Right atrium auricular region (tissue), 2 donors: ENCODE measurements at regions not wholly inside any gene's neighbourhood (a gene's known extent, or its start where the extent isn't known, plus 50 kb on each side); places are given as distances from the start of the nearest gene placed in this dataset.

Experiments used
- DNase-seq: peaks from one replicate; pipeline ENCODE4 v3.0.0-alpha.2; 2019; ENCODE audit warnings: low spot score
- H3K27ac ChIP-seq, 2 donors: fragments of 200-600 bp; sonication (generic); 1 replicate in 1 of 2; 2 replicates in 1 of 2; pipeline ENCODE4 v1.5.1; 2016 to 2019
- H3K27me3 ChIP-seq, 2 donors: fragments of 200-600 bp; sonication (generic); one replicate each; pipeline versions ENCODE4 v1.5.1 to v1.6.0; 2017 to 2019
- H3K36me3 ChIP-seq: fragments of 200-600 bp; sonication (generic); one replicate; pipeline ENCODE4 v1.5.1; 2016
- H3K4me1 ChIP-seq, 2 donors: fragments of 200-600 bp; sonication (generic); one replicate each; pipeline versions ENCODE4 v1.5.1 to v1.6.0; 2017 to 2019
- H3K4me3 ChIP-seq, 2 donors: fragments of 200-600 bp; sonication (generic); 1 replicate in 1 of 2; 2 replicates in 1 of 2; pipeline ENCODE4 v1.5.1; 2017 to 2019; ENCODE audit warnings: mild to moderate bottlenecking in 1 of 2, moderate library complexity in 1 of 2
- H3K9me3 ChIP-seq, 2 donors: fragments of 200-600 bp; sonication (generic); one replicate each; pipeline ENCODE4 v1.5.1; 2019
- CTCF ChIP-seq, 2 donors: fragments of 200-600 bp; sonication (generic); IDR thresholded peaks; one replicate each; pipeline ENCODE4 v1.5.1; 2019; ENCODE audit warnings: antibody characterized with exemption in 2 of 2

- Histone ChIP-seq H3K4me3 (no peak overlapping the region), H3K27me3 (no peaks in the 10 kb centered on the region), H3K36me3 (no peaks in the 10 kb centered on the region), H3K4me1 (no peaks in the 10 kb centered on the region), H3K9me3 (no peaks in the 10 kb centered on the region), H3K27ac (no peak overlapping the region)
- DNase-seq = no peak
- TF ChIP-seq CTCF (IDR thresholded peaks at IDR 0.05) = no peak
These were observed 111.8 kb downstream of the SNX19 start for GRCh38 chr11:130804306-130805076.

GRCh38 chr11:130806746-130807145 is 109.5 kb downstream of the SNX19 start:
- Histone ChIP-seq H3K4me3 (no peak overlapping the region), H3K27me3 (no peaks in the 10 kb centered on the region), H3K27ac (no peak overlapping the region), H3K9me3 (no peaks in the 10 kb centered on the region), H3K36me3 (no peaks in the 10 kb centered on the region), H3K4me1 (no peaks in the 10 kb centered on the region)
- TF ChIP-seq CTCF (IDR thresholded peaks at IDR 0.05) = no peak
- no peak for DNase-seq

GRCh38 chr11:130808541-130808940 is 107.7 kb downstream of the SNX19 start:
- H3K36me3 ChIP-seq = no peaks in the 10 kb centered on the region
- no peaks in the 10 kb centered on the region for H3K9me3 ChIP-seq
- H3K4me3 ChIP-seq = no peak overlapping the region
- H3K27me3 ChIP-seq = no peaks in the 10 kb centered on the region
- TF ChIP-seq CTCF (IDR thresholded peaks at IDR 0.05) = no peak
- H3K27ac ChIP-seq = no peak overlapping the region
- H3K4me1 ChIP-seq = no peaks in the 10 kb centered on the region
- no peak for DNase-seq

- H3K27ac ChIP-seq = no peak overlapping the region
- DNase-seq = no peak
- no peaks in the 10 kb centered on the region for H3K4me1 ChIP-seq
- no peaks in the 10 kb centered on the region for H3K27me3 ChIP-seq
- no peak overlapping the region for H3K4me3 ChIP-seq
- TF ChIP-seq CTCF (IDR thresholded peaks at IDR 0.05) = no peak
- H3K9me3 ChIP-seq = no peaks in the 10 kb centered on the region
- H3K36me3 ChIP-seq = no peaks in the 10 kb centered on the region
These were observed 103.1 kb downstream of the SNX19 start for GRCh38 chr11:130813196-130813595.

- no peak for DNase-seq
- Histone ChIP-seq H3K36me3 (no peaks in the 10 kb centered on the region), H3K9me3 (no peaks in the 10 kb centered on the region), H3K27ac (no peak overlapping the region), H3K4me3 (no peak overlapping the region), H3K27me3 (no peaks in the 10 kb centered on the region), H3K4me1 (no peaks in the 10 kb centered on the region)
- TF ChIP-seq CTCF (IDR thresholded peaks at IDR 0.05) = no peak
These were observed 102.6 kb downstream of the SNX19 start for GRCh38 chr11:130813638-130814037.
